ENCODE measurements at regions not wholly inside any gene's neighbourhood (a gene's known extent, or its start where the extent isn't known, plus 50 kb on each side); places are given as distances from the start of the nearest gene placed in this dataset.

DNA sequence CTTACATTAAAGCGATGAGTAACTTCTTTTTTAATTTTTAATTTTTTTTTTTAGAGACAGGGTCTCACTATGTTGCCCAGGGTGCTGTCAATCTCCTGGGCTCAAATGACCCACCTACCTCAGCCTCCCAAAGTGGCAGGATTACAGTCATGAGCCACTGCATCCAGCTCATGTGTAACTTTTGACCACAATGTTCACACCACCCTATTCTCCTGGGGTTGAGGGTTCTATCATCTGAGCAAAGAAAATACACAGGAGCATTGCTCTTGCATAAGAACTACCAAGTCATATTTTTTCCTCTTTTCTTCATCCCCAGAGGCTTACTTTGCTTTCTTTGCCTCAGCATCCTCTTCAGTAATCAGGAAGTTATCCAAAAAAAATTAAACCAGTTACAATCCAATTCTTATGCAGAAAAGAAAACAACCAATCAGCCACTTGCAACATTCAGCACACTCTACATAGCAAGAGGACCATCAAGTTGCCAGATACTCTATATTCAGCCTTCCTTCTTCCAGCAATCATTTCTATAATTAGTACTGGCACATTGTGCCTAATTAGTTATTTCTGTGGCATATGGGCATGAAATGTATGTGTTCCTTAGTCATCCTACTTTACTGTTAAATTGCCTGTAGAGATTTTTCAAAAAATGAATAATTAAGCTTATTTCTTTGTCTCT is 345.6 kb downstream of the AKAIN1 start:
- DNase-seq, result no peak

DNA sequence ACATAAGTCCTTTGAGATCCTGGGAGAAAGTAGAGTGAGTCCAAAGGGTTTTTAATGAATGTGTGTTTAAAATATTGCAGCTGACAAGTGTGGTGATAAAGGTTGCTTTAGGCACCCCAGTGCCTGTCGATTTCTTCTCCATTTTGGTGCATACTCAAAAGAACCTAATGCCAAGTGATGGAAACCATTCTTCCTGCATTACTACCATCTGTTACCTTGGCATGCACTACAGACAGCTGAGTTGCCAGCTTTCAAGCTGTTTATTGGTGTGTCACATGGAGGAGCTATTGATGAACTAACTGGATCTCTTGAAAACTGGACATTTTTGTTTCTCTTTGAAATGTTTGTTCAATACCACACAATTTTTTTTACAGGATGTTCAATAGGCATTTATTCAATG is 350.0 kb downstream of the AKAIN1 start:
- peak in 1 of 14 donors; percentile 78 for DNase-seq

DNA sequence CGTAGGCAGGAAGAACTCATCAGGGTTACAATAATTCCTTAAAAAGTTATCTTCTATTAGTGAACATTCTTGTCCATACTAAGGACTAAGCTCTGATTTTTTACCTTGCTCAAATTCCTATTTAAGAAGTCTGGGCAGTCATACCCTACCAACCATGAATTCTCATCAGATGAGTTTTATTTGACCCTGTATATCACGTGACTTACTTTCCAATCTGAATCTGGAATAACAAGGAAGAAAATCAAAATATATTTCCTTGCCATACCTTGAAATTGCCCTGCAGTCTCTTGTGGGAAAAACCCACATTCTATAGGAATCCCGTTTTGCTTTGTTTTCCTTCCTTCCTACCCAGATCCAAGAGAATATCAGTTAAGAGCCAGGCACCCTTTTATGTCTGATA is 352.7 kb downstream of the AKAIN1 start:
- DNase-seq, result no peak

DNA sequence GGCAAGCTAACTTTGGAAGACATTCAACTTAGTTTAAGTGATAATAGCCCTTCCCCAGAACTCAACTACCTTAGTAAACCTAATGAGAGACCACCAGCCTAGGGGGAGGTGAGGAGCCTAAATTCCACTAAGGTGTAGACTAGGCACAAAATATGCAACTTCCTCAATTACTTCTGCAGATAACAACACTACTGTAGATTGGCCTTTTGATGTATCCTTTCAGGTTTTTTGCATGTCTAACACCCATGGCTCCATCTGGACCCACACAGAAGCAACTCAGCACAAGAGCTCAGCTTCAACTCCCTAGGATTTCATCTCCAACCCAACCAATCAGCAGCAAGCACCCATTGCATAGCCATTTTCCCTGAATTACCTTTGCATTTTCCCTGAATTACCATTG is 353.3 kb downstream of the AKAIN1 start:
- no peak for DNase-seq

DNA sequence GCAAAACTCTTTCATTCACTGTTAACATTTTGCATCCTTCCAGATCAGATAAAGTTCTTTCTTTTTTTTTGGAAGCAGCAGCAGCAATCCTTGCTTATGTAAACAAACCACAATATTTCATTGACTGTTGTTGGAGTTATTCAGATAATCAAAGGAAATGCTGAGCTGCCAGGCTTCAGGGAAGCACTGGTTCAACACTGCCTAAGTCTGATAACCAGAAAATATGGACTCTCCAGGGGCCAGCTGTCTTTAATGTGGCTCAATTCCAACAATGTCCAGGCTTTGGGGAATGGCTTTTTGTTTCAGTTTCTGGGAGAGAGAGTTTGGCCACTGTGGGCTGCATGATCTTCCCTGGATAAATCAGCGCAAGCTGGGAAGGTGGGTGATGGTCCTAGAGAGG is 354.3 kb downstream of the AKAIN1 start:
- DNase-seq, result no peak

DNA sequence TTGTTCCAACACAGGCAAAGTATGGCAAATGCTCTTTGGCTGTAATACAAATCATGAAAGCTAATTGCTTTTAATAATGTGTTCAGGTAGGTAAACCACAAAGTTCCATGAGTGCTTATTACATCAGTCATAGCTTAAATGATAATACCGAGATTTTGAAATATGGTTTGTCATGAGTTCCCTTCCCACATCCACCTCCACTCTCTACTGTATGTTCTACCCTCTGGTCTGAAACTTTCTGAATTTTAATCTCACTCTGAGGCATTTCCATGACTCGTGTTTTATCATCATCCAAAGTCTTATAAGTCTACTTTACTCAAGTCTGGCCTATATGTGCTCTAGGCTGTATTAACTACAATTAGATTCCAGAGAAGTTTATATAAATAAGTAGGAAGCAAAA is 354.8 kb downstream of the AKAIN1 start:
- no peak for DNase-seq

DNA sequence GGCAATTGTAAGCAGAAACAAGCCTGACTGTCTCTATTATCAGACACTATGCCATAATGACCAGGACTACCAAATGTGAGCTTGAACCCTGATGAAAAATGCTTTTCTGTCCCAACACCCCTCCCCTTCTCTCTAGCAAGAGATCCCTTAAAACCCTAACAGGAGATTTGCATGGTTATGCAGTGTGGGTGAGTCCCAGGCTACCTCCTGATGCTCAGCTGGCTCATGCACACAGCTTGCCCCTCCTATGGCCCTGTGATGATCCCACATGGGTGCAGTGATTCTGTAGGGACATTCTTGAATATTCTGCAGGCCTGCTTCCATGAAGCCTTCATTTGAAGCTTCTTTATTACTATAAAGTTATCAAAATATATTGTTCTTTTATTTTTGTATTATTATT is 357.4 kb downstream of the AKAIN1 start:
- no peak for DNase-seq

DNA sequence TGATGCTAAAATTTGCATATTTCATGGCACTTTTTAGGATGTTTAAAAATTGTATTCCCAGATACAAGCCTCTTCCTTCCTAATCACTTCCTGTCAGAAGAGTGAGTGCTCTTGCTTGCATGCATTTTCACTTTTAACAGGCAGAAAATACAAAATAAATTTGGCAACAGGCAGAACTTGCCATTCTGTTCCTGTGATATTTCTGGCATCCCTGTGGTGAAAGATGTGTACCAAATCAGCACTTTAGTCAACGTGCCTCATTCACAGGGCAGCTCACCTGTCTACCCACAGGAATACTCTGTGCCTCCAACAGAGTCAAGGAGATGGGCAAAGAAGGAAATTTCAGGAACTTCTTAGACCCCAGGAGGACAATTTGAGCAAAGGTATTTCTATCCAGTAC is 360.9 kb downstream of the AKAIN1 start:
- peak in 1 of 14 donors; percentile 66 for DNase-seq

DNA sequence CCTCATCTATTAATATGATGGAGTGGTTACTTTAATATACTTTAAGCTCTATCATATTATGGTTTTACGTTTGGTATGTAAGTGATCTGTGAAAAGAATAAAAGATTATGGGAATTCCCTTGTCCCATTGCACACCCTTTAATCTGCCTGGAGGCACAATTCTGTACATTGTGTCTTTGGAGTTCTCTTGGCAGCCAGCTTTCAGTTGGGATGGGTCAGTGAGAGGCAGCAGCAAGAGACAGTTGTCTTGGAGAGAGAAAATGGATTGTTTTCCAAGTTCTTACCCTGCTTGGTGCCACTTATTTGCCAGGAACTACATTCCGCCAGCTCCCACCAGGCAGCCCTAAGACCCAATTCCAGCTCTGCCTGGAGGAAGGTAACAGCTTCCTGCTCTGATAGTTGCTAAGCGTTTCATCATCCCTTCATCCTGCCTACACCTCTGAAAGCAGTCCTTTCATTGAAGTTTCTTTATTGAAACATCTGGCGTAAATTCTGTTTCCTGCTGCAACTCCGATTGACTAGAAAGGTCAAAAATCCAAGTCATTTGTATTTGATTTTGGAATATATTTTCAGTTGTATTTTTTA is 365.2 kb downstream of the AKAIN1 start:
- DNase-seq, result peak in 3 of 14 donors; percentile 4 to 87 (median 18)

DNA sequence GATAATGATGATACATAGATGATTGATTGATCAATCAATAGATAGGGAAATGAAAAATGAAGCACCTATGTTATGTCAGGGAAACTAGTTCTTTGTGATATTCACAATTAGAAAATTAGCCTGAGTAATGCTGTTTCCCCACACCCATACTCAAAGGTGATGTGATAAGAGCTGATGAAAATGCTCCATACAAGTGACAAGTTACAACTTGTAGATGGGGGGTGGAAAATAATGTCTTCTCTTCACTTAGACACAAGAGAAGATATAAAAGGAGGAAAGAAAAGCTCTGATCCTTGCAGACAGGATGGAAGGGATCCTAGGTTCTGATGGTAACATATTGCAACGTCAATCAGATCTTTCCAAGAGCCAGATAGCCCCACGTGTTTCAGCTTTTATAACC is 365.9 kb downstream of the AKAIN1 start:
- DNase-seq, result no peak

DNA sequence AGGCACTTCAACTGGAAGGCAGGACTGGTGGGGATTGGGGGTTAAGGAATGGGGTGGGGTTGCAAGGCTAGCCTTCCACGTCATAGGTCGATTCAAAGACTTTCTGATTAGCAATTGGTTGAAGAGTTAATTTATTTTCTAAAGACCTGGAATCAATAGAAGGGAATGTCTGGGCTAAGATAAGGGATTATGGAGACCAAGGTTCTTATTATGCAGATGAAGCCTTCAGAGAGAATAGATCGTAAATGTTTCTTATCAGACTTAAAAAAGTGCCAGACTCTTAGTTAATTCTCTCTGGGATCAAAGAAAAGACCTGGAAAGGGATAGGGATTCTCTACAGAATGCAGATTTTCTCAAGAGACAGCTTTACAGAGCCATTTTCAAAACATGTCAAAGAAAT is 368.0 kb upstream of the DLGAP1 start:
- no peak for DNase-seq

DNA sequence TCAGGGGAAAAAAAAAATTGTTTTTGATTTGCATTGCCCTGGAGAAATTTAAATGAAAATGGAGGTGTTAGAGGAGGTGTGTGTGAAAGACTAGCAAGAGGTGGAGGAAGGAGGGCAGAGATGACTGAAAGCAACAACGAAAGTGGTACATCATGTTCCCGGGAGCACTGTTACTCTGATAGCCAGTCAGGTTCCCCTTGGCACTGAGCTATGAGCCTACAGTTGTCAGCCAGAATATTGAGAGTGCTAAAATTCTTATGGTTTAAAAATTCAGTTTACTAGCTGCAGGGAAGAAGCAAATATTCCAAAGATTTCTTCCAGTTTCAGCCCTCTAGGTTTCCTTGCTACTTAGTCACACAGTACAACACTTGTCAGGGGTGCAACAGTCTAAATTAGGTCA is 366.7 kb upstream of the DLGAP1 start:
- DNase-seq, result peak in 1 of 14 donors; percentile 78

DNA sequence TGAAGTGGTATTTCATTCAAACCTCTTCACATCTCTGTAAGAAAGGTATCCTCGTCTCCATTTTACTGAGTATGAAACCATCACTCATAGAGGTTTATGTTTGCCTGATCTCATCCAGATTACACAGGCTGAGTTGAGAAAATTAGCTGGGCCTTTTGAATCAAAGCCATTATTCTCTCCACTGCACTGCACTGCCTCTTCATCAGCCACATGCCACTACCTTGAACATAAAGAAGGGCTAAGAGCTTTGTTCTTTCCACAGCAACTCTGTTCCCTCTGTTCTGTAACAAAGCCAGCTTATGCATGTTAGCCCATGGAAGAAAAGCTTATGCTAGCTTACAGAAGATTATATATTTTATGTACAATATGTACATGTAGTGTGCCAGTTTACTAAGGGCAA is 362.6 kb upstream of the DLGAP1 start:
- no peak for DNase-seq

DNA sequence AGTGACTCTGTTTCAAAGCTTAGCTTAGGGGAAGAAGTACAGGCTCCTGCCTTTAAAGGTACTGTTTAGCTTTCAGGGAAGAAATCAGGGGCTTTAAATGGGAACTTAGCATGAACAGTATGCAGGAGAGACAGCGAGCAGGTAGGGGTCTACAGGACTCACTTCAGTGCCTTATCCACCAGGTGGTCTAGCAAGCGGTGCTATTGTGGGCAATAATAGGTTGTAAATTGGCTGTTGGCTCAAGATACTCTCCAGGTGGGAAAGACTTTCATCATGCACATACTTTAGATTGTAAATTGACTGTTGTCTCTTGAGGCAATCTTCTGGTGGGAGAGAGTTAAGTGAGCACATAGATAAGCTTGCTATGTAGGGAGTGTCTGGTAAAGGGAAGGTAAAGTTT is 358.6 kb upstream of the DLGAP1 start:
- no peak for DNase-seq

DNA sequence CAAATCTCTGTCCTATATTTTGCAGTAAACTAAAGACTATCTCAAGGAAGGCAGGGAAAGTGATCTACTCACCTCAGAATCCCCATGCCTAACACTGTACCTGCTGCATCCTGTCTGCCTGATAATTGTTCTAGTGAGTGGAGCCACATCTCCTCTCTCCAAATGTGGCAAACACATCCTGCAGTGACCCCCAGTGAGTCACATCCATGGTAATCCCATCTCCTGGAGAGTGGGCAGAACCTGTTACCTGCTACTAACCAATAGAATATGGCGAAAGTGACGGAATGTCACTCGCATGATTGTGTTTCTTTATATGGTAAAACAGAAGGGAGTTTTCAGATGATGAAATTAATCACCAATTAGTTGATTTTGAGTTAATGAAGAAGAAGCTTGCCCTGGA is 353.8 kb upstream of the DLGAP1 start:
- no peak for DNase-seq

DNA sequence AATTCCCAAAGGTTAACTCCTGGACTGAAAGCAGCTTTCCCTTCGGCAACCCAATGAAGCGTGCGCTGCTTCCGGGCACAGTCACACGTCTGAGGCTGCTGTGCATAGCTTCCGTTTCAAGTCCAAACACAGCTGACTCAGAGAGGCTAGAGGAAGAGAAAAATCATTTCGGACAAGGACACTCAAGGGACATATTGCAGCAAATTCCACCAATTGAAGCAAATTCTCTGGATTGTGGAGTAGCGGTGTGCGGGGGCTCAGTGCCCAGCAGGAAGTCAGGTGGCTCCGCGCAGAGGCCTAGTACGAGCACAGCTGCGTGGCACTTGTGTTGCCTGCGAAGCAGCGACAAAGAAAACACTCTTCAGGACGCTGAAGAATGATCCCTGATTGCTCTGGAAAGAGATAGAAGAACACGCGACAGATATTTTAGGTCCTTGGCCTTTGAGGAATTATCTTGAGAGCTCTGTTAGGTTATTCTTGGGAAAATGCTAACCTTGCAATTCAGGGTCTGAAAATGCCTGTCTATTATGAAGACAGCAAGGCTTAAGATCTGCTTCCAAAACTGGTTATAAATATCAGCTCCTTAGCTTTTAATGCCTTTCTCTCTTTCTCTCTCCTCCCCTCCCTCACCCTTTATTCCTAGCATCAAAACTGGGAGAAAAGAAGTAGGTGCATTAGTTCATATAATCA is 352.6 kb upstream of the DLGAP1 start:
- DNase-seq, result no peak

DNA sequence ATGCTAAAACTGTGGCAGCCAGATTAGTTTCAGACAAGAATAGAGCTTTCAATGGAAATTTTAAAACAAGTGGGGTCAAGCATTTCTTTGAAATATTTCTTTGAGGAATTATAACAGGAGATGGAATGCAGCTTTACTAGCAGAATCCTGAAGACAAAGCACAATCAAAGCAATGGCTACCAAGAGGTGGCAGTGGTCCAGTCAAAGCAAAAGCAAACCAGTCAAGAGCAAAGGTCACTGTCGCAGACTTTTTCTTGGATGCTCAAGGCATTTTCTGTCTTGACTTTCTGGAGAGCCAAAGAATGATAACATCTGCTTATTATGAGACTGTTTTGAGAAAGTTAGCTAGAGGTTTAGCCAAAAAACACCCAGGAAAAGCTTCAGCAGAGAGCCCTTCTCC is 351.2 kb upstream of the DLGAP1 start:
- DNase-seq, result no peak

DNA sequence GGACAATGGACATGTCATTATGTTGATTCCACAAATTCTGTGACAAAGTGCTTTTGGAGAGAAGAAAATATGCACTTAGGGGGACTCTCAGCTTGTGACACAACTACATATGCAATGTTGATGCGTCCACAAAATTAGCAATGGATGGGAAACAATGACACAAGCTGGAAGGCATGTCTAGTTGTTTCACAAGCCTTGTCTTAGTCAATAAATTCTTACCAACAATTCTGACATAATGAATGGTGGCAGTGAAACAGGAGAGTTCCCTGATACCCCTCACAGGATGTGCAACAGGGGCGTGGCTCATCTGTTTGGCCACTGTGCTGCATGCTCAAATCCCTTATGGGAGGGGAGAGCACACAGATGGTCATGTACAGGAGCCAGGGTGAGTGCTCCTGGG is 347.2 kb upstream of the DLGAP1 start:
- DNase-seq, result no peak

DNA sequence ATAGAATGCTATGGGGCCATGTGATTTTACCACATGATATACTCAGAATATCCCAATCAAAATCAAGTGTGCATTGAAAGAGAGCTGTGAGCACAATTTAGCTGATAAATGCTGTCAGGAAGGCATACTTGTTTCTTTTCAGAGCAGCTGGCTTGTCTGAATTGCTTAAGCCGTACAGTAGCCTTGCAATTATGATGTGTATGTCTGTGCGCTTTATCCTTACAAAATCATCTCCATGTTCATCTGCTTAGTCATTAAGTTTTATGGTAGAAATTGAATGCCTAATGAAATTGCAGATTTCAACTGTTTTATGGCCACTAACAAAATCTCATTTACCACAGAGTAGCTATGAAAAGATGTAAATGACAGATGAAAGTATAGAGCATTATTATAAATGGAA is 346.0 kb upstream of the DLGAP1 start:
- no peak for DNase-seq

DNA sequence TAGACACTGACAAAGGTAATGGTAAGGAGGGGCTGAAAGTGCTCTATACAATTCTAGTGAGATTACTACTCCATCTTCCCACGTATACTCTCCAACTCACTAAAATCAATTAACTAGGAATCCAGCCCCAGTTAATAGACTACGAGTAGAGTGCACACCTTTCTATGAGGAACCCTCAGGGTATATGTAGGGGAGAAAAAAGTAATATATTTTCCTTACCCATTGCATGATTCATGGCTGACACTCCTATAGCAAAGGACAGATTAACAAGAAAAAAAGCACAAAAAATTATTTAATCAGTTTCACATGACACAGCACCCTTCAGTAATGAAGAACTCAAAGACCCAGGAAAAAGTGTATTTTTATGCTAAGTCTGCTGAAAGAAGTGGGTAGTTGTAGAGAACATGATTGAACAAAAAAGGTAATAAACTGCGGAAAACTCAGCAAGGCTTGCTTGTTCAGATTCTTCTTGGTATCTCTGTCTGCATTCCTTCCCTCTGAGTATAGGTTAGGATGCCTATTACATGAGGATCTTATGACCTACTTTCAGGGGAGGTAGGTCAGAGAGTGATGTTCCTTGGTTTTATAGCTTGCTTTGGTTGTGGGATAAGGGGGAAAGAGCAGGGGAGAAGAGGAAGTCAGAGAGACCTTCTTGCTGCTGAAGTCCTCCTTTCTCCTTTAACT is 342.0 kb upstream of the DLGAP1 start:
- no peak for DNase-seq

DNA sequence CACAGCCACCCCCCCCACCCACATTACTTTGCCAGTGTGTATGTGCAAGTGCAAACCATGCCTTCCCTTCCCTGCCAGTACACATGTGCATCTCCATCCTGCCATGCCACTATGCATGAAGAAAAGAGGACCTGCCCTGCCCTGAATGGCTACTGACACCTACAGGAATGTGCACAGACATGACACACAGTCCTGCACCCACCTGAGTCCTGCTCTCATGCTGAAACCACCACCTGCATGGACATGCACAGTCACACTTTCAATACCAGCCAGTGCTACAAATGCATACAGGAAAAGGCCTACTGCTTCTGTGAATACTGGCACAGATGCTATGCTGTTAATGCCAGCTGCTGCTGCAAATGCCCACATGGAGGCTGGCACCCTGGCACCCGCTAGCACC is 334.4 kb upstream of the DLGAP1 start:
- no peak for DNase-seq

DNA sequence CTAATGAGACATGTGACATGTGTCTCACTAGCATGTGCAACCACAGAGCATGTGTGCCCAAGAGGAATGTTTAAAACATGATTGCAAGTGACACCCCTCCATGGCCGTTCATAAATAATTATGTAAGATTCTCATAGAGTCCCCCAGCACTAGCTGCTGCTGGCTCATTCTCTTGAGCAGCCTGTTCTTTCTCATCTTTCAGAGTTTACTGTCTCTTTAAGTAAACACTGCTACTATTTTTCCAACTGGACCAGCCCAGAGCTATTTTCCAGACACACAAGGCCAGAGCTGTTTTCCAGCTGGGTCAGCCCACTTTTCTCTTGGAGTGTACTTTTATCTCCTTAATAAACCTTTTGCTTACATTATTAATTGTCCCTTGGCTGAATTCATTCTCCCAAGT is 326.8 kb upstream of the DLGAP1 start:
- DNase-seq, result no peak

DNA sequence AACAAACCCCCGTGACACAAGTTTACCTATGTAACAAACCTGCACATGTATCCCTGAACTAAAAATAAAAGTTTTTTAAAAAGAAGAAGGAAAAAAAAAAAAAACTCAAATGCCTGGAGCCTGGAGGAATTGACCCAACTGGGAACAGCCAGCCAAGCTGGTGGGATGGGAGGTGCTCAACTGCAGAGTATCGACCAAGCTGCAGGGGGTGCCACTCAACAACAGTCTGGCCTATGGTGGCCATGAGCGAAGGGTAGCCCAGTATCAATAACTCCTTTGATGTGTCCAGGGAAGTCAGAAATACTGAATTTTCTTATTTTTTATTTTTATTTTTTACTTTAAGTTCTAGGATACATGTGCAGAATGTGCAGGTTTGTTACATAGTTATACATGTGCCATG is 310.3 kb upstream of the DLGAP1 start:
- no peak for DNase-seq

DNA sequence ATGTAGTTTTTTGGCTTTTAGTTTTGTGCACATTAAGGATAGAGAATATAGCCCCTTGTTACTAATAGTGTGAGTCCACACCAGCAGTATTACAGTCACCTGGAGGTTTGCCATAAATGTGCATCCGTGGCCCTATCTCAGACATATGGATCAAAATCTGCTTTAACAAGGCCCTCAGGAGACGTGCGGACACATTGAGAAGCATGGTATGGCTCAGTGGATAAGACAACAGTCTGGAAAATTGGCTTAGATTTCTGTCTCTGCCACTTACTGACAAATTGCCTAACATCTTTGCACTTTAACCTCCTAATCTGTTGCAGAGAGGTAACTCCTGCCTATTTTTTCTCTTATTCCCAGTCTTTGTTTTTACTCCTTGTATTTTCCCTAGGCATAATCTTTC is 307.2 kb upstream of the DLGAP1 start:
- no peak for DNase-seq
